GM19438 (cell line): ENCODE measurements at regions not wholly inside any gene's neighbourhood (a gene's known extent, or its start where the extent isn't known, plus 50 kb on each side); places are given as distances from the start of the nearest gene placed in this dataset.
"Not testable (repeated sequence)": the region's sequence is repeated elsewhere in the genome, so short reads cannot be mapped to it uniquely, and the experiment has no call there.

Source experiments
- ATAC-seq: cut with Tn5 transposase; IDR thresholded peaks from one replicate; pipeline ENCODE4 v1.9.1; 2021; ENCODE audit warnings: low read depth; ENCODE audit not compliant: unreplicated experiment

DNA sequence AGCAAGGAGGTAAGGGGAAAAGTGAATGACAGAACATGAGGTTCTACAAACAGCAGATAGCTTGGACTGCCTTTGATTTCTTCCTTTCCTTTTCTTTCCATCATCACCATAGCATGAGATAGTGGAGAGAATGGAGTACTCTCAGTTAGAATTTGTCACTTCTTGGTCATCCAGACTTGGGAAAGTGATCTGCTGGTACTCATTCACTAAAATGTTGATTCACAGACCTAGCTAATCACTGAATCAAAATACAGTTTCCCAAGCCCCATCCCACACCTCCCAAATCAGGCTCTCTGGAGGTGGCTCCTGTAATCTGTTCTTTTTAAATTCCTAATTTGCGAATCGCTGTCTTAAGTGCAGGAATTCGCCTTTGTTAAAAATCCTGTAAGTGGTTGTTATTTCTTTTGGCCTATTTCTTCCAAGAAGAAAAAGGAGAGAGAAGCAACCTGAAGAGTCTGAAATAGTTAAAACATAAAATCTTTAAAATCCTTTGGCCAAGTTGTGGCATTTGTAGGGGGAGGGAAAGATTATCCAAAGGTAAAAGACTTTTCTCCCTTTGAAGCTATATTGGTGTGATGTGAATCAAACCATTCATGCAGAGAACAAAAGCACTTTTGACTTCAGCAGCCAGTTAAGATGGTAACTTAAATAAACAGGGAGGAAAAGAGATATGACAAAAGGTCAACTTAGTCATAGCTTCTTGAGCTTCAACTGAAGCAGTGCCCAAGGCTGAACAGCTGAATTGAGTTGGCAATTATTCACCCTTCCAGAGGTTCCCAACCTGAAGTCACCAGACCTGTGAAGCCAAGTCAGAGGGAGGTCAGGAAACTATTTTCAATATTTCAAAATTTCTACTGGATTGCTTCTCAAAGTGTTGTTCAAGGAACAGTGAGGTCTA, 255.1 kb upstream of the KRR1 start:
- ATAC-seq = no peak

- no peak for ATAC-seq
Measured at GRCh38 chr12:75765170-75766059, 254.0 kb upstream of the KRR1 start.

DNA sequence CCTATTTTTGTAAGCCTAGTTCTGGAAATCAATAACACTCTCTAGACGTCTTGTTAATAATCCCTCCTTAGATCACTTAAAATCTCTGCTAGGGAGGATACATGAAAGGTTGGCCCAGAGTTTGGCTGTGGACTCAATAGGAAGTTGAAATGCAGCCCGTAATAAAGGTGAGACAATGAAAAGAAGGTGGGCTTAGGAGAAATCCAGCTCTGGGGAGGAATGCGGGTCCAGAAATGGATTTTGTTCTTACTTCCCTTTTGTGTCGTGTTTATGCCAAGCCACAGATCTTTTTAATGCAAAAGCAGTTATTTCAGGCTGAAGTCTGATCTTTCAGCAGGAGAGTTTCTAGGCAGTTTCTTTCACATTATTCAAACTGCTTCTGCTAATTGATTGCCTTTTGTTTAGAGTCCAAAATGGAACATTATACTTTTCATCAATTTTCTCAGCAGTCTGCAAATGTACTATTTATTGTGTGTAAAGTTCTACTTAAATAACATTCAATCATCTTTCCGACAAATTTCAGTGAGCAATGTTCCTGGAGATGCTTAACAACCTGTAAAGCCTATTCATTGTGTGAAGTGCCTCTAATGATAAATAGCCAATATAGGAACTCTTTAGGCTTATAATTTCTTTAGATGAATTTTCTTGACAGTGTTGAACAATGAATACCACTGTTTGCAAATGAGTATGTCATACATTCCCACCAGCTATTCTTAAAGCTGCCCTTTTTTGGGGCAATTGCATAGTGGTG, 252.9 kb upstream of the KRR1 start:
- ATAC-seq = no peak

GRCh38 chr12:75760573-75761294, 249.3 kb upstream of the KRR1 start:
- ATAC-seq = no peak

DNA sequence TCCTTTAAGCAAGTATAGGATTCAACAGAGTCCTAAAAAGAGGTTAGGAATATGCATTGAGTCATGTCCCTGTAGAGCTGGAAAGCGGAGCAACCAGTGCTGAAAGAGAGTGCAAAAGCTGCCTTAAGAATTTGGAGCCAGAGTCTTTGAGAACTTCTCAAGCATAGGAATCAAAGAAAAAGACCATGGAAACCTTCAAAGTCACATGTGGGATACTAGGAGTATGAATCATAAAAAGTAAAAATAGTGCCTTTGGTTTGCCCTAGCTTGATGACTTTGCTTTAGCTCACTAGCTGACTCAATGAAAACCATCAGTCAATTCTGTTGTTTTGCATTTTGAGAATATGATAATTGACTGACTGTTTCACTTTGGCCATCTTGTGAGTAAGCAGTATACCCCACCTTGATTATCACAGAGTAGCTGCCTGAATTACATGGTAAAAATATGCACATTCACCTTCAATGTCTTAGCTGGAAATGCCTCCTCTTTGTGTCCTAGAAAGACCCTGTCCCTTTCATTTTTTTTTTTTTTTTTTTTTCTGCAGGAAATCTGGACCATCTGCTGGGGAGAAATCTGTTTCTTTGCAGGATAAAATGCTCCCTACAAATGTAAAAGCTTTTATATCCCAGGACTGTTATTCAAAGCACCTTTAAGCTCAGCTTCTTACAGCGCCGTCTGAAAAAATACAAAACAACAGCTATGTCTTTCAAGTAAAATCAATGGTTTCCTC, 248.6 kb upstream of the KRR1 start:
- ATAC-seq = no peak

- no peak for ATAC-seq
Measured at GRCh38 chr12:75759196-75759595, 247.8 kb upstream of the KRR1 start.

DNA sequence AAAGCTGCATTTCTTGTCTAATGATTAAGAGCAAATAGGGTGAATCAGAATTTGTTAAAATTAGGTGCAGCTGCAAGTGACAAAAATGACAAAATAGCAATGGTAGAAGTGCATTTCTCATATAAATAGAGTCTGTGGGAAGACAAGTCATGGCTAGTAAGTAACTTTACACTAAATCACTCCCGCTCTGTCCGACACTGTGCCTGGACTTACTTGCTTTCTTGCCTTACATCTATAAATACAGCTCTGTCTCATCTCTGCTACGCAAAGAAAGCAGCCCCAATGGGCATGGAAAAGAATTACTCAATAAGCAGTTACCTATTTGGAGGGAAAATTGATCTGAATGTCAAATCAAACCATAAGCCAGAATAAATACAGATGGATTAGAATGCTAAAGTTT, 245.4 kb upstream of the KRR1 start:
- no peak for ATAC-seq

GRCh38 chr12:75756111-75756510, 244.7 kb upstream of the KRR1 start:
- no peak for ATAC-seq

- ATAC-seq = no peak
Measured at GRCh38 chr12:75754698-75755097, 243.3 kb upstream of the KRR1 start.

GRCh38 chr12:75754141-75754540, 242.7 kb upstream of the KRR1 start:
- no peak for ATAC-seq

DNA sequence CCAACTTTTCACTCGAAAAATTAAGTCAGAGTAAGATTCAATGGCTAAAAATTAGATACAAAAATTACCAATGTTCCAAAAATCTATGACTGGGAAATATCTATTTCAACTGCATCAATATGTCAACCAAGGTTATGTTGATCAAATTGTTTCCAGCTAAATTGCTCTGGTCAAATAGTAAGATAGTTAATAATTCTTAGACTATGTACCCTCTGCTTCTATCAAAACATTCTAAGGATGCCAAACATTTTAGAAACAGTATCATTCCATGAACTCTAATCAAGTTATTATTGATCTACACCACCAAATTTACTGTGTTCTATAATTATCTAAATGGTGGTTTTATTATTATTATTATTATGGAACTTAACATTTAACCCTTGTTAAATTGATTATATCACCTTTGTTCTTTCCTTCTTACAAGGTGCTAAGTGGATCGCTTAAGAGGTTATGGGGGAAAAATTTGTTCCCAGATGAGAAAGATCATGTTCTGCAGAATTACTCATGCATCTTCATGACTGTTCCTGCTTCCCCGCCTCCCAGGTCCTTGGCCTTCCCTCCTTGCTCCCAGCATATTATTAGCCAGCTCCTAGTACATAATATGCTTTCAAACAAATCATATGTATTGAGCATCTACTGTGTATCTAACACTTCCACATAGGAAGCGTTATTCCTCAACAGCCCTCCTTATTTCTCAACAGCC, 240.5 kb upstream of the KRR1 start:
- ATAC-seq = no peak

DNA sequence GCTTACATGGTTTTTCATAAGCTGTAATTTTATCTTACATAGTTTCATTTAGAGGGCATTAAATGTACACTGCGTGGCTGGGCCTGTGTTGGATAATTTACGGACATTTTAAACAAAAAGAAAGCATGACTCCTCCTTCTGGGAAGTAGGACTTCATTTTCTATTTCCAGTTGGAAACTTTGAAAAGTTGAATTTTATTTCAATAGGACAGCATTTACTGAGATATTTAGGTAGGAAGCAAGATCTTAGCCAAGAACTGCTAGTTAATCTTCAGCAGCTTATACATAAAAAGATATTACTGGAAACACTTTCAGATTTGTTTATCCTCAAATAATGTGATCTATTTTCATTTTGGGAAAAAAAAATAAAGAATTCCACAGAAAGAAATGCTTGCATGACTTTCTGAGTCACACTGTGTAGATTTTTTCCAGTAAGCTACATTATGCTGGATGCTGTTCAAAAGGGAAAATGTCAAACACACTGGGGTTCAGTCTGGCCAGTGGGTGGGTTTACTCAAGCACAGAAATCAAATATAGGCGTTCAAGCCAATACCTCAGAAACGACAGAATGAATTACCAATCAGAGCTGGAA, 239.4 kb upstream of the KRR1 start:
- ATAC-seq = no peak

DNA sequence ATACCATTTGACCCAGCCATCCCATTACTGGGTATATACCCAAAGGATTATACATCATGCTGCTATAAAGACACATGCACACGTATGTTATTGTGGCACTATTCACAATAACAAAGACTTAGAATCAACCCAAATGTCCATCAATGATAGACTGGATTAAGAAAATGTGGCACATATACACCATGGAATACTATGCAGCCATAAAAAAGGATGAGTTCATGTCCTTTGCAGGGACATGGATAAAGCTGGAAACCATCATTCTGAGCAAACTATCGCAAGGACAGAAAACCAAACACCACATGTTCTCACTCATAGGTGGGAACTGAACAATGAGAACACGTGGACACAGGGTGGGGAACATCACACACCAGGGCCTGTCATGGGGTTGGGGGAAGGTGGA, 237.6 kb upstream of the KRR1 start:
- ATAC-seq = not testable (repeated sequence)

- ATAC-seq = no peak
Measured at GRCh38 chr12:75748136-75748535, 236.7 kb upstream of the KRR1 start.

GRCh38 chr12:75747572-75748021, 236.2 kb upstream of the KRR1 start:
- no peak for ATAC-seq

GRCh38 chr12:75746621-75747020, 235.2 kb upstream of the KRR1 start:
- no peak for ATAC-seq

- no peak for ATAC-seq
Measured at GRCh38 chr12:75744607-75745256, 233.3 kb upstream of the KRR1 start.

GRCh38 chr12:75742961-75743360, 231.6 kb upstream of the KRR1 start:
- ATAC-seq = no peak
